ENCODE measurements at regions not wholly inside any gene's neighbourhood (a gene's known extent, or its start where the extent isn't known, plus 50 kb on each side); places are given as distances from the start of the nearest gene placed in this dataset.

DNA sequence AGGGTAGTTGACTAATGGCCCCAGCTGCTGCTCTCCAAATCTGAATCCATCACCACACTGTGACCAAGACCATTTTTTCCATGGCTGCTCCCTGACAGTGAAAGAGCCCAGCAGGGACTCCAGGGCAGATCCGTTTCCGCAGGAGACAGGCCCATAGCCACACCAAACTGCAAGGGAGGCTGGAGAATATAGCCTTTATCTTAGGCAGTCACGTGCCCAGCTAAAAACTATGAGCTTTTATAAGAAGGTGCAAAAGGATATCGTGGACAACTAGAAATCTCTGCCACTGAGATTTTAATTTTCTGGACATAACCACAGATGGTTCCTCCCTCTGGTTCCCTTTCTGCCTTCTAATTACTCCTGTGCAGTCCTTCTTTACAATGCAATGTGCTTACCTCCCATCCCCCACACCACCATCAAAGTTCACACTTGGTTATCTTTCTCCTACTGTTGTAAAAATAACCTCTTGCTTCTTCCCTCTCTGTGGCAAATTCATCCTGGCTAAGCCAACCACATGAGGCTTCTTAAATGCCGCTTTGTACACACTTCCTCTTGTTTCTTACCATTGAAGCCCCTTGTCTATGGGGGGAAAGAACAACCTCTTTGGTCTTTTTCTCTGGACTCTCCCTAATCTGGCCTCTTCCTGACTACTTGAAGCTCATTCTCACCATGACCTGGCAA is 233.7 kb downstream of the SHQ1 start:
- no peak for FAIRE-seq

More for the DNA sequence above, 233.7 kb downstream of the SHQ1 start:
- Histone ChIP-seq H3K4ac (replicated peaks; ENCODE audit: insufficient read length, low read depth, low read length) (no peak overlapping the region), H3K4me1 (replicated peaks in 1 of 4; ENCODE audit: control insufficient read depth in 3 of 4, insufficient read depth in 4 of 4, low read length in 3 of 4) (no peaks in the 10 kb centered on the region), H3K56ac (replicated peaks; ENCODE audit: insufficient read length, low read depth, low read length) (no peak overlapping the region), H3K79me2 (ENCODE audit: control insufficient read depth in 1 of 2, insufficient read depth in 2 of 2, low read length in 2 of 2) (no peaks in the 10 kb centered on the region), H3K9me3 (ENCODE audit: insufficient read depth in 2 of 2, low read depth in 1 of 2, low read length in 1 of 2) (peaks cover 0 to 5% of the 10 kb centered on the region in 2 experiments; a peak in 1 of 4 replicates), H4K8ac (ENCODE audit: extremely low read depth, insufficient read depth, low read length) (no peak overlapping the region), H2BK15ac (ENCODE audit: low read length) (no peak overlapping the region), H3K4me3 (ENCODE audit: extremely low read depth in 1 of 4, insufficient read depth in 2 of 4, low read depth in 3 of 4, low read length in 4 of 4) (no peak overlapping the region), H3K9ac (replicated peaks in 1 of 4; ENCODE audit: extremely low read depth in 1 of 4, low read depth in 3 of 4, low read length in 3 of 4) (no peak overlapping the region), H2BK20ac (ENCODE audit: low read length) (no peak overlapping the region), H3K14ac (ENCODE audit: insufficient read length) (no peak overlapping the region), H3K4me2 (ENCODE audit: insufficient read depth in 1 of 2, low read depth in 2 of 2, low read length in 2 of 2) (no peak overlapping the region), H3K79me1 (ENCODE audit: low read depth, low read length) (no peaks in the 10 kb centered on the region), H3K27ac (ENCODE audit: low read depth, low read length) (no peak overlapping the region), H2BK12ac (ENCODE audit: low read depth, low read length) (no peak overlapping the region), H3K36me3 (ENCODE audit: control insufficient read depth in 2 of 4, insufficient read depth in 4 of 4, low read length in 3 of 4) (no peaks in the 10 kb centered on the region), H2AK5ac (ENCODE audit: low read depth, low read length) (no peak overlapping the region), H3K23me2 (ENCODE audit: low read depth, low read length) (no peaks in the 10 kb centered on the region), H2AFZ (ENCODE audit: low read length) (no peak overlapping the region), H2BK120ac (replicated peaks; ENCODE audit: low read depth, low read length) (no peak overlapping the region), H4K91ac (replicated peaks; ENCODE audit: insufficient read length, low read length) (no peak overlapping the region), H3K23ac (ENCODE audit: insufficient read length) (no peak overlapping the region), H4K5ac (ENCODE audit: insufficient read length, low read depth, low read length) (no peak overlapping the region), H3K27me3 (replicated peaks in 1 of 4; ENCODE audit: control insufficient read depth in 3 of 4, extremely low read depth in 1 of 4, insufficient read depth in 3 of 4, low read length in 3 of 4) (no peaks in the 10 kb centered on the region), H4K20me1 (replicated peaks in 1 of 2; ENCODE audit: control insufficient read depth in 1 of 2, insufficient read depth in 2 of 2, low read length in 2 of 2) (no peaks in the 10 kb centered on the region), H2BK5ac (ENCODE audit: low read depth, low read length) (no peak overlapping the region), H3K18ac (ENCODE audit: extremely low read depth, low read length) (no peak overlapping the region)
- no peak for DNase-seq (ENCODE audit: low read depth in 1 of 2, low spot score in 2 of 2)
- WGBS, 2 experiments (ENCODE audit: extremely low coverage in 1 of 2, insufficient coverage in 1 of 2, insufficient read length in 1 of 2, insufficient replicate concordance in 2 of 2, low coverage in 1 of 2, low lambda C conversion rate in 2 of 2, missing lambda C conversion rate in 1 of 2), result 84% methylated on average over 5 of the region's 5 CpGs; no CpG with 5 or more reads in 1 of the 2 experiments
- POLR2A ChIA-PET (ENCODE audit: partially characterized antibody), result interaction anchor here (0.5 kb wide), 1 partner anchor 109 kb away, joined by 3 read pairs; no protein-coding TSS in a partner anchor
- CTCF ChIA-PET (ENCODE audit: partially characterized antibody), result interaction anchor here (0.6 to 1.5 kb wide), 4 partner anchors 41 to 309 kb away, joined by 3 to 6 read pairs (median 3); no protein-coding TSS in a partner anchor
- no peak for TF ChIP-seq NANOG (IDR thresholded peaks at IDR 0.05; ENCODE audit: insufficient read depth, low read depth, low read length, poor library complexity, severe bottlenecking)

Data from H1 (cell line).